Naive thymus-derived CD4-positive, alpha-beta T cell (primary cell): ENCODE measurements at regions not wholly inside any gene's neighbourhood (a gene's known extent, or its start where the extent isn't known, plus 50 kb on each side); places are given as distances from the start of the nearest gene placed in this dataset.

Source experiments
- ATAC-seq: fragments of 150-1000 bp; cut with Tn5 transposase; 2 replicates; pipeline ENCODE4 v1.10.0; 2021; ENCODE audit warnings: mild to moderate bottlenecking, moderate library complexity
- CTCF ChIA-PET: fragments of 350-600 bp; sonication (Branson Sonifier 250); formaldehyde crosslinking; loops from one replicate; lab custom pipeline; 2021; ENCODE audit warnings: antibody characterized with exemption; lab: Charles Lee
- POLR2A ChIA-PET: fragments of 350-600 bp; sonication (Branson Sonifier 250); formaldehyde crosslinking; loops from one replicate; lab custom pipeline; 2021; ENCODE audit warnings: antibody characterized with exemption, inconsistent platforms; lab: Charles Lee
- DNase-seq, 9 donors: peaks; one replicate each; pipeline versions ENCODE4 v3.0.0 to v3.0.0-alpha.2; 2020 to 2022; ENCODE audit warnings: mixed read lengths in 1 of 9
- H3K27ac ChIP-seq: one replicate; pipeline ENCODE4 v1.7.0; 2013; ENCODE audit warnings: mild to moderate bottlenecking, low read depth, low read length, moderate library complexity
- H3K27me3 ChIP-seq, 2 donors: one replicate each; pipeline ENCODE4 v1.7.0; 2013; ENCODE audit warnings: low read length in 2 of 2, mild to moderate bottlenecking in 2 of 2, moderate library complexity in 2 of 2; ENCODE audit not compliant: control insufficient read depth in 2 of 2, insufficient read depth in 2 of 2
- H3K36me3 ChIP-seq, 3 experiments: 1 replicate in 2 of 3; 2 replicates in 1 of 3; pipeline ENCODE4 v1.7.0; 2013; ENCODE audit warnings: low read length in 3 of 3, mild to moderate bottlenecking in 3 of 3, moderate library complexity in 1 of 3; ENCODE audit not compliant: insufficient read depth in 3 of 3, control insufficient read depth in 2 of 3
- H3K4me1 ChIP-seq, 2 donors: one replicate each; pipeline ENCODE4 v1.7.0; 2013; ENCODE audit warnings: low read length in 2 of 2, mild to moderate bottlenecking in 2 of 2, moderate library complexity in 1 of 2; ENCODE audit not compliant: control insufficient read depth in 2 of 2, insufficient read depth in 2 of 2
- H3K4me3 ChIP-seq: 2 replicates; pipeline ENCODE4 v1.7.0; 2013; ENCODE audit warnings: mild to moderate bottlenecking, low read length
- H3K9me3 ChIP-seq, 3 experiments: 1 replicate in 2 of 3; 2 replicates in 1 of 3; pipeline ENCODE4 v1.7.0; 2013; ENCODE audit warnings: low read length in 3 of 3; ENCODE audit not compliant: control insufficient read depth in 2 of 3
- H3K27ac Mint-ChIP-seq, 9 donors: one replicate each; pipeline ENCODE4 v1.8.0; 2020 to 2022; ENCODE audit warnings: mixed read lengths in 9 of 9, mild to moderate bottlenecking in 8 of 9, moderate library complexity in 5 of 9, inconsistent platforms in 2 of 9
- H3K27me3 Mint-ChIP-seq, 5 donors: one replicate each; pipeline ENCODE4 v1.8.0; 2021 to 2022; ENCODE audit warnings: mixed read lengths in 5 of 5, mild to moderate bottlenecking in 1 of 5
- H3K36me3 Mint-ChIP-seq, 5 donors: one replicate each; pipeline ENCODE4 v1.8.0; 2020 to 2022; ENCODE audit warnings: mixed read lengths in 5 of 5, mild to moderate bottlenecking in 3 of 5, inconsistent platforms in 1 of 5
- H3K4me1 Mint-ChIP-seq, 7 donors: one replicate each; pipeline ENCODE4 v1.8.0; 2020 to 2022; ENCODE audit warnings: mixed read lengths in 7 of 7, mild to moderate bottlenecking in 3 of 7, inconsistent platforms in 1 of 7
- H3K4me3 Mint-ChIP-seq, 10 donors: one replicate each; pipeline ENCODE4 v1.8.0; 2020 to 2022; ENCODE audit warnings: mild to moderate bottlenecking in 10 of 10, mixed read lengths in 10 of 10, moderate library complexity in 6 of 10, inconsistent platforms in 2 of 10
- H3K9me3 Mint-ChIP-seq, 11 donors: one replicate each; pipeline ENCODE4 v1.8.0; 2020 to 2022; ENCODE audit warnings: mixed read lengths in 11 of 11, mild to moderate bottlenecking in 4 of 11, inconsistent platforms in 1 of 11, moderate library complexity in 1 of 11
- intact Hi-C, 2 donors: fragments of 100-400 bp; cut with micrococcal nuclease; formaldehyde crosslinking; loops; one replicate each; pipeline ENCODE4 v1.15.1; 2023

- no peak for ATAC-seq
- Mint-ChIP-seq H3K9me3 (peaks cover 0 to 31% (median 14%) of the 10 kb centered on the region in 11 donors), H3K4me1 (no peaks in the 10 kb centered on the region), H3K27me3 (peaks cover 0 to 7% (median 5%) of the 10 kb centered on the region in 5 donors), H3K4me3 (no peak overlapping the region), H3K27ac (no peak overlapping the region), H3K36me3 (peaks cover 0 to 7% (median 0%) of the 10 kb centered on the region in 5 donors)
- Histone ChIP-seq H3K36me3 (no peaks in the 10 kb centered on the region), H3K9me3 (no peaks in the 10 kb centered on the region), H3K27ac (no peak overlapping the region), H3K4me3 (no peak overlapping the region), H3K4me1 (no peaks in the 10 kb centered on the region), H3K27me3 (no peaks in the 10 kb centered on the region)
- no peak for DNase-seq
- intact Hi-C loops: no loop called here
- ChIA-PET CTCF (no interaction called here), POLR2A (no interaction called here)
These were observed 55.6 kb upstream of the ABCD3 start for GRCh38 chr1:94362466-94363058.

- Mint-ChIP-seq H3K36me3 (peaks cover 0 to 7% (median 0%) of the 10 kb centered on the region in 5 donors), H3K4me1 (peaks cover 0 to 2% (median 0%) of the 10 kb centered on the region in 7 donors), H3K27ac (peak overlapping the region in 1 of 9 donors; percentile 48), H3K9me3 (peaks cover 0 to 19% (median 9%) of the 10 kb centered on the region in 11 donors), H3K4me3 (no peak overlapping the region), H3K27me3 (peaks cover 2 to 10% (median 5%) of the 10 kb centered on the region in 5 donors)
- Histone ChIP-seq H3K27ac (no peak overlapping the region), H3K27me3 (no peaks in the 10 kb centered on the region), H3K4me1 (no peaks in the 10 kb centered on the region), H3K4me3 (no peak overlapping the region), H3K9me3 (no peaks in the 10 kb centered on the region), H3K36me3 (no peaks in the 10 kb centered on the region)
- ATAC-seq: no peak
- POLR2A ChIA-PET: no interaction called here
- DNase-seq: no peak
- CTCF ChIA-PET: no interaction called here
- intact Hi-C loops: no loop called here
These were observed 59.3 kb upstream of the ABCD3 start for GRCh38 chr1:94358630-94359599.

DNA sequence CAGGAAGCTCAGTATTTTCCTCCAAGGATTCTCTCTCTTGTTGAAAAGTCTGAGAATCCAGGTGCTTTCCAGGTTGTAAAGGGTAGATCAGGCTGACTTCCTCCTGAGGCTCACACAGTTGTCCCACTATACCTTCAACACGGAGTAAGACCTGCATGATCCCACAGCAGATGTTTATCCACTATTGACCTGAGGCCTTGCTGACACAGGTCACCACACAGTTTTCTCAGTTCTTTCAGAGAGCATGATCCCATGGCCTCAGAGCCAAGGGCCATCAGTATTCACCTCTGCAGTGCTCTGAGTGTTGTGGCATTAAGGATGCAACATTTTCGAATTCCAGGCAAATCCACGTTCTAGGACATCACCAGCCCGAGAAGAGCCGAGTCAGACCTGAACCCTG is 60.5 kb upstream of the ABCD3 start:
- ChIA-PET POLR2A (no interaction called here), CTCF (no interaction called here)
- Mint-ChIP-seq H3K36me3 (peaks cover 0 to 3% (median 0%) of the 10 kb centered on the region in 5 donors), H3K27me3 (peaks cover 5 to 17% (median 10%) of the 10 kb centered on the region in 5 donors), H3K9me3 (peaks cover 0 to 10% (median 4%) of the 10 kb centered on the region in 11 donors), H3K4me1 (peaks cover 0 to 2% (median 0%) of the 10 kb centered on the region in 7 donors), H3K4me3 (no peak overlapping the region), H3K27ac (no peak overlapping the region)
- ATAC-seq: no peak
- H3K36me3 ChIP-seq: no peaks in the 10 kb centered on the region
- H3K27ac ChIP-seq: no peak overlapping the region
- no peaks in the 10 kb centered on the region for H3K27me3 ChIP-seq
- DNase-seq: no peak
- no peaks in the 10 kb centered on the region for H3K4me1 ChIP-seq
- H3K4me3 ChIP-seq: no peak overlapping the region
- intact Hi-C loops: no loop called here
- no peaks in the 10 kb centered on the region for H3K9me3 ChIP-seq

DNA sequence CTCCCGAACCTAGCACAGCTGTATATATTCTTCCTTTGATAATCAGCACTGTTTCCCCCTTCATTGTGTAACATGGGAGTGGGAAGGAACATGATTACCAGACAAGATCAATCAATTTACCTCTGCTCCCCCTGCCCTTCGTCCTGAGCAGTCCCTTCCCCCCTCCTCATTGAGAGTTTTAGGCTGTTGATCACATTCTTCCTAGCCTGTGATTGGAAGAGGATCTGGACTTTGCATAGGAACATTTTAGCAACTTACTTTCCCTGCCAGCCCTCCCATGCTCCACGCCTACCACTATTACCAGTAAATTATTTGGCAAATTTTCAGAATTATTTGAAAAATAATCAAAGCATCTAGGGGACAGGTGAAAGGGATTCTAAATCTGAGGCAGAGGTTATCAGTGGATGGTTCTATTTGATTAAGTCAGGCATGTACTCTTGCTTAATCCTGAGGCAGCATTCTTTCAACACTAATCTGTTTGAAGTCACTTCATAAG is 62.7 kb upstream of the ABCD3 start:
- Mint-ChIP-seq H3K27me3 (peaks cover 8 to 17% (median 10%) of the 10 kb centered on the region in 5 donors), H3K4me1 (peaks cover 0 to 2% (median 0%) of the 10 kb centered on the region in 7 donors), H3K4me3 (no peak overlapping the region), H3K27ac (no peak overlapping the region), H3K36me3 (peaks cover 0 to 3% (median 0%) of the 10 kb centered on the region in 5 donors), H3K9me3 (peaks cover 0 to 4% (median 0%) of the 10 kb centered on the region in 11 donors)
- intact Hi-C loops: no loop called here
- H3K4me1 ChIP-seq: no peaks in the 10 kb centered on the region
- no peak overlapping the region for H3K27ac ChIP-seq
- ChIA-PET CTCF (no interaction called here), POLR2A (no interaction called here)
- ATAC-seq (no peak), DNase-seq (no peak)
- no peaks in the 10 kb centered on the region for H3K9me3 ChIP-seq
- no peak overlapping the region for H3K4me3 ChIP-seq
- H3K36me3 ChIP-seq: no peaks in the 10 kb centered on the region
- no peaks in the 10 kb centered on the region for H3K27me3 ChIP-seq

DNA sequence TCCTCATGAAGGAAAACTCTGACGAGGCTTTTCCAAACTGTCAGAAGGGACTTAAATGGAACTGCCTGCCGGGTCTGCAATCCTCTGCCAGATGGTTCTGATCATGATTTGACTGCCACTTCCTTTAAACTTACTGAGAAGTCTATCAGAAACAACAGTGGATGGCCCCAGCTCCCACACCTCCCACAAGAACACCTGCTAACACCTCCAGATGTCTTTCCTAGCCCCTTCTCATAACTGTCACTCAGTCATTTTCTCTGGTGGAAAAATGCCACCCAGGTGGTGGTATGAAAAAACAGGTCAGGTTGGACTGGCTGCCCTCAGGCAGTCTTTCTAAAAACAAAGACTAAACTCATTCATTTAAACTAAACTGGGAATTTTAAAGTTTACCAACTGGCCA is 66.7 kb upstream of the ABCD3 start:
- Histone ChIP-seq H3K4me3 (no peak overlapping the region), H3K9me3 (no peaks in the 10 kb centered on the region), H3K36me3 (no peaks in the 10 kb centered on the region), H3K27me3 (no peaks in the 10 kb centered on the region), H3K4me1 (no peaks in the 10 kb centered on the region), H3K27ac (no peak overlapping the region)
- Mint-ChIP-seq H3K4me3 (no peak overlapping the region), H3K4me1 (peaks cover 0 to 2% (median 0%) of the 10 kb centered on the region in 7 donors), H3K36me3 (no peaks in the 10 kb centered on the region), H3K27me3 (peaks cover 10 to 22% (median 12%) of the 10 kb centered on the region in 5 donors), H3K9me3 (peaks cover 0 to 1% (median 0%) of the 10 kb centered on the region in 11 donors), H3K27ac (no peak overlapping the region)
- intact Hi-C loops: no loop called here
- DNase-seq (no peak), ATAC-seq (no peak)
- POLR2A ChIA-PET: no interaction called here
- CTCF ChIA-PET: no interaction called here

DNA sequence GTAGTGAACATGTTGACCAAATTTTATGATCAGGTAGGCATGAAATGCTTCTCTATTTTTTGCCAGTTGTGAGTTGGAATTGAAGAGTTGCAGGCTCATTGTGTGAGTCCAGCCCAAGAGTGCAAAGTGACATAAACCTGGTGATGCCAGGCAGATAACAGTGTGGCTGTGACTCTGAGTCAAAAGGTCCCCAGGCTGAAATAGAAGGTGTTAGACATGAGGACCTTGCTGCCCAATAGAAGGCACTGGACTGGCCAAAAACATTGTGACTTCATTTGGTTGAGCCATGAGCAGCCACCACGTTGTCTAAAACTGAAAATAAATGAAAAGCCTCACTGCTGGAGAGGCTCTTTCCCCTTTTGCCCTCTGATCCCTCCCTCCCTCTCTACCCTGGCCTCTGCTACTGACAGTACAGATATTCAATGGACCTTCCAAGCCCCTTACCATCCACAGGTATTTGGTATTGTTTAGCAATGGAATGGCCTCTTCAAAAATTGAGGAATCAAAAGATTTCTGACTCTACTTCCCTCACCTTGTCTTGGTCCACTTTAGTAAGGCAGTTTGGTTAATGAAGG is 67.8 kb upstream of the ABCD3 start:
- no peak overlapping the region for H3K27ac ChIP-seq
- ChIA-PET POLR2A (no interaction called here), CTCF (no interaction called here)
- H3K4me3 Mint-ChIP-seq: no peak overlapping the region
- H3K9me3 Mint-ChIP-seq: peaks cover 0 to 1% (median 0%) of the 10 kb centered on the region in 11 donors
- peaks cover 7 to 19% (median 10%) of the 10 kb centered on the region in 5 donors for H3K27me3 Mint-ChIP-seq
- H3K4me1 Mint-ChIP-seq: peaks cover 0 to under 1% (median 0%) of the 10 kb centered on the region in 7 donors
- intact Hi-C loops: no loop called here
- H3K36me3 Mint-ChIP-seq: no peaks in the 10 kb centered on the region
- H3K36me3 ChIP-seq: no peaks in the 10 kb centered on the region
- DNase-seq (no peak), ATAC-seq (no peak)
- H3K9me3 ChIP-seq: no peaks in the 10 kb centered on the region
- H3K4me1 ChIP-seq: no peaks in the 10 kb centered on the region
- no peak overlapping the region for H3K4me3 ChIP-seq
- no peaks in the 10 kb centered on the region for H3K27me3 ChIP-seq
- no peak overlapping the region for H3K27ac Mint-ChIP-seq
